SU-DHL-6 (cell line): ENCODE measurements at regions not wholly inside any gene's neighbourhood (a gene's known extent, or its start where the extent isn't known, plus 50 kb on each side); places are given as distances from the start of the nearest gene placed in this dataset.

Experiments
- H2AFZ ChIP-seq: fragments of 200-600 bp; sonication (generic); 2 replicates; pipeline ENCODE4 v1.6.1; 2014; ENCODE audit warnings: low read depth, mild to moderate bottlenecking, moderate library complexity, mixed read lengths, antibody characterized with exemption, low read length; ENCODE audit not compliant: severe bottlenecking
- H3F3A ChIP-seq: fragments of 200-600 bp; shearing (Covaris generic); 2 replicates; pipeline ENCODE4 v1.6.0; 2016; ENCODE audit warnings: antibody characterized with exemption, mild to moderate bottlenecking; ENCODE audit not compliant: insufficient read depth
- H3K27ac ChIP-seq: fragments of 200-600 bp; sonication (generic); 2 replicates; pipeline ENCODE4 v1.5.1; 2016; ENCODE audit warnings: low read depth, mild to moderate bottlenecking, low read length, moderate library complexity, mixed read lengths
- H3K27me3 ChIP-seq: fragments of 200-600 bp; sonication (generic), shearing (Covaris generic); 2 replicates; pipeline ENCODE4 v1.6.0; 2014; ENCODE audit warnings: mild to moderate bottlenecking, low read length
- H3K36me3 ChIP-seq: fragments of 200-600 bp; sonication (generic); 2 replicates; pipeline ENCODE4 v1.6.1; 2014; ENCODE audit warnings: mild to moderate bottlenecking, low read length, mixed read lengths
- H3K4me2 ChIP-seq: fragments of 300-600, 200-600 bp; shearing (Covaris generic), sonication (generic); 2 replicates; pipeline ENCODE4 v1.6.0; 2014; ENCODE audit warnings: low read length, low read depth, mild to moderate bottlenecking; ENCODE audit not compliant: poor library complexity, severe bottlenecking
- H3K4me3 ChIP-seq: fragments of 200-600 bp; sonication (generic); 2 replicates; pipeline ENCODE4 v1.5.1; 2014; ENCODE audit warnings: antibody characterized with exemption, low read length, mild to moderate bottlenecking, mixed read lengths; ENCODE audit not compliant: insufficient read depth, poor library complexity, severe bottlenecking
- H3K79me2 ChIP-seq: fragments of 200-600 bp; sonication (generic); 2 replicates; pipeline ENCODE4 v1.6.1; 2014; ENCODE audit warnings: mild to moderate bottlenecking, low read length, moderate library complexity; ENCODE audit not compliant: insufficient read depth
- H3K9ac ChIP-seq: fragments of 200-600 bp; sonication (generic); 2 replicates; pipeline ENCODE4 v1.7.0; 2014; ENCODE audit warnings: mild to moderate bottlenecking, low read length
- H3K9me2 ChIP-seq: fragments of 200-600 bp; sonication (generic); replicated peaks from 2 replicates; pipeline ENCODE4 v1.6.1; 2014; ENCODE audit warnings: low read length; ENCODE audit not compliant: insufficient read depth
- H3K9me3 ChIP-seq: fragments of 200-600 bp; sonication (generic); 2 replicates; pipeline ENCODE4 v1.6.1; 2014; ENCODE audit warnings: low read length, mixed read lengths; ENCODE audit not compliant: insufficient read depth
- H4K20me1 ChIP-seq: fragments of 200-600 bp; sonication (generic); 2 replicates; pipeline ENCODE4 v1.6.1; 2014; ENCODE audit warnings: low read depth, mild to moderate bottlenecking, antibody characterized with exemption, low read length, moderate library complexity, mixed read lengths
- CTCF ChIP-seq: fragments of 200-600 bp; sonication (generic); IDR thresholded peaks from one replicate; pipeline ENCODE4 v1.5.1; 2017; ENCODE audit warnings: antibody characterized with exemption, mild to moderate bottlenecking, low read length, moderate library complexity; ENCODE audit not compliant: insufficient read depth, poor library complexity, severe bottlenecking
- EZH2phosphoT487 ChIP-seq: fragments of 200-600 bp; sonication (generic), shearing (Covaris generic); conservative IDR thresholded peaks from 2 replicates; pipeline ENCODE4 v1.6.1; 2018; ENCODE audit warnings: mild to moderate bottlenecking, antibody characterized with exemption, low read length, moderate library complexity, mixed read lengths

- H3K36me3 ChIP-seq = no peaks in the 10 kb centered on the region
- no peak overlapping the region for H3K4me3 ChIP-seq
- H3K9me2 ChIP-seq = no peaks in the 10 kb centered on the region; the same call in 1 of the 2 replicates
- H3K79me2 ChIP-seq = no peaks in the 10 kb centered on the region
- no peak overlapping the region for H3K9ac ChIP-seq
- no peaks in the 10 kb centered on the region for H4K20me1 ChIP-seq
- TF ChIP-seq EZH2phosphoT487 = no peak
- no peak for TF ChIP-seq CTCF
- H3K27me3 ChIP-seq = no peaks in the 10 kb centered on the region
- no peak overlapping the region for H2AFZ ChIP-seq
- no peak overlapping the region for H3K27ac ChIP-seq
- H3K4me2 ChIP-seq = no peak overlapping the region
- H3F3A ChIP-seq = no peaks in the 10 kb centered on the region
- no peaks in the 10 kb centered on the region for H3K9me3 ChIP-seq
Observed at GRCh38 chr6:169121013-169121412, 132.6 kb downstream of the THBS2 start.

- no peak overlapping the region for H3K27ac ChIP-seq
- H4K20me1 ChIP-seq = no peaks in the 10 kb centered on the region
- H3K27me3 ChIP-seq = no peaks in the 10 kb centered on the region
- H2AFZ ChIP-seq = no peak overlapping the region
- no peak overlapping the region for H3K4me2 ChIP-seq
- no peak for TF ChIP-seq EZH2phosphoT487
- no peak for TF ChIP-seq CTCF
- H3K9me3 ChIP-seq = no peaks in the 10 kb centered on the region
- no peaks in the 10 kb centered on the region for H3F3A ChIP-seq
- H3K36me3 ChIP-seq = no peaks in the 10 kb centered on the region
- H3K79me2 ChIP-seq = no peaks in the 10 kb centered on the region
- no peaks in the 10 kb centered on the region; the same call in 1 of the 2 replicates for H3K9me2 ChIP-seq
- no peak overlapping the region for H3K9ac ChIP-seq
- H3K4me3 ChIP-seq = no peak overlapping the region
Observed at GRCh38 chr6:169119669-169120068, 134.0 kb downstream of the THBS2 start.

GRCh38 chr6:169118346-169118830 is 135.3 kb downstream of the THBS2 start:
- no peak overlapping the region for H3K27ac ChIP-seq
- no peak overlapping the region for H3K4me2 ChIP-seq
- no peak overlapping the region for H3K4me3 ChIP-seq
- TF ChIP-seq EZH2phosphoT487 (no peak), CTCF (no peak)
- H3K9me3 ChIP-seq = no peaks in the 10 kb centered on the region
- no peaks in the 10 kb centered on the region for H3K9me2 ChIP-seq
- H3K36me3 ChIP-seq = no peaks in the 10 kb centered on the region
- no peak overlapping the region for H3K9ac ChIP-seq
- H4K20me1 ChIP-seq = no peaks in the 10 kb centered on the region
- no peaks in the 10 kb centered on the region for H3F3A ChIP-seq
- H2AFZ ChIP-seq = no peak overlapping the region
- H3K79me2 ChIP-seq = no peaks in the 10 kb centered on the region
- no peaks in the 10 kb centered on the region for H3K27me3 ChIP-seq
